Endodermal cell (in vitro differentiated cells): ENCODE measurements at regions not wholly inside any gene's neighbourhood (a gene's known extent, or its start where the extent isn't known, plus 50 kb on each side); places are given as distances from the start of the nearest gene placed in this dataset.

Experiments
- DNase-seq: peaks from one replicate; pipeline ENCODE4 v3.0.0-alpha.2; 2017
- H3K27ac ChIP-seq: 2 replicates; pipeline ENCODE4 v1.5.1; 2013; ENCODE audit warnings: mild to moderate bottlenecking, low read depth, low read length, moderate library complexity
- H3K27me3 ChIP-seq: 2 replicates; pipeline ENCODE4 v1.6.1; 2013; ENCODE audit warnings: mild to moderate bottlenecking, low read length, moderate library complexity; ENCODE audit not compliant: insufficient read depth, control insufficient read depth, poor library complexity, severe bottlenecking
- H3K36me3 ChIP-seq: 2 replicates; pipeline ENCODE4 v1.7.0; 2013; ENCODE audit warnings: mild to moderate bottlenecking, low read length, moderate library complexity; ENCODE audit not compliant: control insufficient read depth, insufficient read depth
- H3K4me1 ChIP-seq: one replicate; pipeline ENCODE4 v1.7.0; 2013; ENCODE audit warnings: low read length; ENCODE audit not compliant: control insufficient read depth, insufficient read depth
- H3K4me3 ChIP-seq: 2 replicates; pipeline ENCODE4 v1.5.1; 2013; ENCODE audit warnings: mild to moderate bottlenecking, low read length, moderate library complexity
- H3K9ac ChIP-seq: 2 replicates; pipeline ENCODE4 v1.6.1; 2013; ENCODE audit warnings: mild to moderate bottlenecking, low read length, moderate library complexity; ENCODE audit not compliant: poor library complexity, severe bottlenecking; ENCODE audit errors: extremely low read depth
- H3K9me3 ChIP-seq: 2 replicates; pipeline ENCODE4 v1.6.1; 2013; ENCODE audit warnings: mild to moderate bottlenecking, low read length, moderate library complexity; ENCODE audit not compliant: control insufficient read depth
- H3K27ac Mint-ChIP-seq: 2 replicates; pipeline ENCODE4 v1.8.0; 2020; ENCODE audit warnings: mixed read lengths
- H3K27me3 Mint-ChIP-seq: 2 replicates; pipeline ENCODE4 v1.8.0; 2021; ENCODE audit warnings: mild to moderate bottlenecking, mixed read lengths; ENCODE audit not compliant: insufficient read depth
- H3K36me3 Mint-ChIP-seq: 2 replicates; pipeline ENCODE4 v1.8.0; 2020; ENCODE audit warnings: low read depth, mixed read lengths
- H3K4me1 Mint-ChIP-seq: 2 replicates; pipeline ENCODE4 v1.8.0; 2020; ENCODE audit warnings: mixed read lengths
- H3K4me3 Mint-ChIP-seq: 2 replicates; pipeline ENCODE4 v1.8.0; 2020; ENCODE audit warnings: mild to moderate bottlenecking, moderate library complexity, mixed read lengths
- H3K9me3 Mint-ChIP-seq: 2 replicates; pipeline ENCODE4 v1.8.0; 2020; ENCODE audit warnings: mild to moderate bottlenecking, mixed read lengths
- WGBS, 2 experiments: methylation state at CpG; one replicate each; pipeline versions ENCODE4 v1.1.5 to v1.1.7; 2013; ENCODE audit warnings: missing lambda C conversion rate in 2 of 2, mixed read lengths in 1 of 2; ENCODE audit not compliant: insufficient coverage in 1 of 2, insufficient read length in 1 of 2; 5-methylcytosine and 5-hydroxymethylcytosine counted together
- TF ChIP-seq, protein P1 (sequence below): fragments of 200-600 bp; sonication (generic); conservative IDR thresholded peaks from 2 replicates; pipeline ENCODE4 v1.5.0; 2021; ENCODE audit warnings: antibody characterized with exemption, mild to moderate bottlenecking

GRCh38 chr9:87212605-87213021 is 265.3 kb upstream of the GAS1 start:
- H3K36me3 Mint-ChIP-seq = no peaks in the 10 kb centered on the region
- H3K4me1 Mint-ChIP-seq = peaks cover 19% of the 10 kb centered on the region
- H3K4me3 Mint-ChIP-seq = no peak overlapping the region
- H3K9me3 Mint-ChIP-seq = no peaks in the 10 kb centered on the region
- Histone ChIP-seq H3K9me3 (no peaks in the 10 kb centered on the region), H3K4me3 (no peak overlapping the region), H3K9ac (no peak overlapping the region), H3K4me1 (no peaks in the 10 kb centered on the region), H3K27ac (no peak overlapping the region), H3K36me3 (no peaks in the 10 kb centered on the region), H3K27me3 (no peaks in the 10 kb centered on the region)
- H3K27ac Mint-ChIP-seq = no peak overlapping the region
- no peak for DNase-seq
- TF ChIP-seq, protein P1, sequence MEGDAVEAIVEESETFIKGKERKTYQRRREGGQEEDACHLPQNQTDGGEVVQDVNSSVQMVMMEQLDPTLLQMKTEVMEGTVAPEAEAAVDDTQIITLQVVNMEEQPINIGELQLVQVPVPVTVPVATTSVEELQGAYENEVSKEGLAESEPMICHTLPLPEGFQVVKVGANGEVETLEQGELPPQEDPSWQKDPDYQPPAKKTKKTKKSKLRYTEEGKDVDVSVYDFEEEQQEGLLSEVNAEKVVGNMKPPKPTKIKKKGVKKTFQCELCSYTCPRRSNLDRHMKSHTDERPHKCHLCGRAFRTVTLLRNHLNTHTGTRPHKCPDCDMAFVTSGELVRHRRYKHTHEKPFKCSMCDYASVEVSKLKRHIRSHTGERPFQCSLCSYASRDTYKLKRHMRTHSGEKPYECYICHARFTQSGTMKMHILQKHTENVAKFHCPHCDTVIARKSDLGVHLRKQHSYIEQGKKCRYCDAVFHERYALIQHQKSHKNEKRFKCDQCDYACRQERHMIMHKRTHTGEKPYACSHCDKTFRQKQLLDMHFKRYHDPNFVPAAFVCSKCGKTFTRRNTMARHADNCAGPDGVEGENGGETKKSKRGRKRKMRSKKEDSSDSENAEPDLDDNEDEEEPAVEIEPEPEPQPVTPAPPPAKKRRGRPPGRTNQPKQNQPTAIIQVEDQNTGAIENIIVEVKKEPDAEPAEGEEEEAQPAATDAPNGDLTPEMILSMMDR = no peak
- H3K27me3 Mint-ChIP-seq = peaks cover 5% of the 10 kb centered on the region
- WGBS, 2 experiments = 50 to 66% methylated on average over 1 to 3 of the region's 3 CpGs

GRCh38 chr9:87213948-87214347 is 266.6 kb upstream of the GAS1 start:
- 93 to 94% methylated on average over 3 to 4 of the region's 4 CpGs for WGBS, 2 experiments
- Histone ChIP-seq H3K4me1 (no peaks in the 10 kb centered on the region), H3K27me3 (no peaks in the 10 kb centered on the region), H3K36me3 (no peaks in the 10 kb centered on the region), H3K27ac (no peak overlapping the region), H3K9me3 (no peaks in the 10 kb centered on the region), H3K4me3 (no peak overlapping the region), H3K9ac (no peak overlapping the region)
- Mint-ChIP-seq H3K4me1 (peaks cover 15% of the 10 kb centered on the region), H3K9me3 (no peaks in the 10 kb centered on the region), H3K36me3 (no peaks in the 10 kb centered on the region), H3K27me3 (peaks cover 5% of the 10 kb centered on the region), H3K27ac (no peak overlapping the region), H3K4me3 (no peak overlapping the region)
- DNase-seq = no peak
- TF ChIP-seq, protein P1 = no peak

DNA sequence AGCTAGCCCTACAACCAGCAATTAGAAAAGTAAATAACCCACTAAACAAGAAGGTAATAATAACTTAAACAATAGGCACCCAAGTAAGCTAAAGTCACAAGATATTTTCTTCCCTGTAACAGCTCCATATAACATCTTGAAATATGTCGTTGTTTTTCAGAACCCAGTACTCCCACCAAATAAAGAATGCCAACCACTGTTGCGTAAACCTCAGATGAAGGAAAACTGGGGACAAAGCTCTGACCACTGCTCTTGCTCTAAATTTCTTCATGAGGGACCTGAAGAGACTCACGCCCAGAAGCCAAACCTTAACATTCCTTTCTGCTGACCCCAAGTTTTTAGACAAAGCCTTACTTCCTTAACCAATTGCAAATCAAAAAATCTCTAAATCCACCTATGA is 267.7 kb upstream of the GAS1 start:
- WGBS, 2 experiments = 93 to 100% methylated on average over 3 of the region's 3 CpGs

More for the DNA sequence above, 267.7 kb upstream of the GAS1 start:
- Histone ChIP-seq H3K27me3 (no peaks in the 10 kb centered on the region), H3K9ac (no peak overlapping the region), H3K9me3 (no peaks in the 10 kb centered on the region), H3K36me3 (no peaks in the 10 kb centered on the region), H3K27ac (no peak overlapping the region), H3K4me1 (no peaks in the 10 kb centered on the region), H3K4me3 (no peak overlapping the region)
- no peak for DNase-seq
- TF ChIP-seq, protein P1 = no peak
- H3K27me3 Mint-ChIP-seq = peaks cover 5% of the 10 kb centered on the region
- no peak overlapping the region for H3K27ac Mint-ChIP-seq
- H3K9me3 Mint-ChIP-seq = no peaks in the 10 kb centered on the region
- H3K4me1 Mint-ChIP-seq = peaks cover 15% of the 10 kb centered on the region
- H3K4me3 Mint-ChIP-seq = no peak overlapping the region
- H3K36me3 Mint-ChIP-seq = no peaks in the 10 kb centered on the region
